H1 (cell line): ENCODE measurements at regions not wholly inside any gene's neighbourhood (a gene's known extent, or its start where the extent isn't known, plus 50 kb on each side); places are given as distances from the start of the nearest gene placed in this dataset.

Source experiments
- CTCF ChIA-PET: fragments of 300-600 bp; sonication (Branson Sonifier 250); formaldehyde crosslinking; loops from one replicate; lab custom pipeline; 2021; ENCODE audit not compliant: partially characterized antibody; lab: Charles Lee
- POLR2A ChIA-PET: fragments of 300-600 bp; sonication (Branson Sonifier 250); formaldehyde crosslinking; loops from one replicate; lab custom pipeline; 2021; ENCODE audit warnings: inconsistent platforms; ENCODE audit not compliant: partially characterized antibody; lab: Charles Lee
- DNase-seq, 2 experiments: peaks; one replicate each; pipeline versions ENCODE4 v3.0.0 to v3.0.0-alpha.2; 2010 to 2022; ENCODE audit warnings: low spot score in 2 of 2, low read depth in 1 of 2, mixed read lengths in 1 of 2
- FAIRE-seq: peaks from 2 replicates; lab custom pipeline; 2011; peaks lifted over from hg19 to GRCh38; lab: Jason Lieb, UNC
- H2AFZ ChIP-seq: 2 replicates; pipeline ENCODE4 v1.8.1; 2012; ENCODE audit warnings: low read length, inconsistent platforms
- H2AK5ac ChIP-seq: 2 replicates; pipeline ENCODE4 v1.6.1; 2013; ENCODE audit warnings: low read depth, low read length
- H2BK120ac ChIP-seq: replicated peaks from 2 replicates; pipeline ENCODE3; 2013; ENCODE audit warnings: low read depth, low read length, inconsistent platforms
- H2BK12ac ChIP-seq: 2 replicates; pipeline ENCODE4 v1.6.1; 2013; ENCODE audit warnings: low read depth, low read length
- H2BK15ac ChIP-seq: 2 replicates; pipeline ENCODE4 v1.6.1; 2013; ENCODE audit warnings: low read length
- H2BK20ac ChIP-seq: 2 replicates; pipeline ENCODE4 v1.6.1; 2013; ENCODE audit warnings: low read length
- H2BK5ac ChIP-seq: 2 replicates; pipeline ENCODE4 v1.6.1; 2013; ENCODE audit warnings: low read depth, low read length
- H3K14ac ChIP-seq: 2 replicates; pipeline ENCODE4 v1.6.1; 2013; ENCODE audit warnings: inconsistent platforms; ENCODE audit not compliant: insufficient read length
- H3K18ac ChIP-seq: 2 replicates; pipeline ENCODE4 v1.6.1; 2013; ENCODE audit warnings: low read length; ENCODE audit errors: extremely low read depth
- H3K23ac ChIP-seq: 2 replicates; pipeline ENCODE4 v1.6.1; 2013; ENCODE audit warnings: inconsistent platforms; ENCODE audit not compliant: insufficient read length
- H3K23me2 ChIP-seq: 2 replicates; pipeline ENCODE4 v1.6.1; 2013; ENCODE audit warnings: low read depth, low read length
- H3K27ac ChIP-seq: 2 replicates; pipeline ENCODE4 v1.6.1; 2011; ENCODE audit warnings: low read depth, low read length, inconsistent platforms
- H3K27me3 ChIP-seq, 4 experiments: replicated peaks in 1 of 4; 1 replicate in 1 of 4; 2 replicates in 3 of 4; pipeline versions ENCODE4 v1.6.1 to v1.8.1; 2011 to 2013; ENCODE audit warnings: low read length in 3 of 4, mild to moderate bottlenecking in 3 of 4, inconsistent platforms in 2 of 4, mixed read lengths in 2 of 4, moderate library complexity in 1 of 4; ENCODE audit not compliant: control insufficient read depth in 3 of 4, insufficient read depth in 3 of 4; ENCODE audit errors: extremely low read depth in 1 of 4
- H3K36me3 ChIP-seq, 4 experiments: 2 replicates each; pipeline versions ENCODE4 v1.6.1 to v1.8.1; 2011 to 2013; ENCODE audit warnings: mild to moderate bottlenecking in 4 of 4, low read length in 3 of 4, moderate library complexity in 2 of 4, control low read depth in 1 of 4, inconsistent platforms in 1 of 4; ENCODE audit not compliant: insufficient read depth in 4 of 4, control insufficient read depth in 2 of 4
- H3K4ac ChIP-seq: replicated peaks from 2 replicates; pipeline ENCODE3; 2013; ENCODE audit warnings: low read length, low read depth, mixed read lengths, inconsistent platforms; ENCODE audit not compliant: insufficient read length
- H3K4me1 ChIP-seq, 4 experiments: replicated peaks in 1 of 4; 1 replicate in 1 of 4; 2 replicates in 3 of 4; pipeline versions ENCODE4 v1.6.1 to v1.8.1; 2011 to 2013; ENCODE audit warnings: low read length in 3 of 4, inconsistent platforms in 2 of 4, mixed read lengths in 1 of 4; ENCODE audit not compliant: insufficient read depth in 4 of 4, control insufficient read depth in 3 of 4
- H3K4me2 ChIP-seq, 2 experiments: 2 replicates each; pipeline versions ENCODE4 v1.6.1 to v1.8.1; 2011 to 2013; ENCODE audit warnings: low read depth in 2 of 2, low read length in 2 of 2, control low read depth in 1 of 2, inconsistent platforms in 1 of 2, mild to moderate bottlenecking in 1 of 2; ENCODE audit not compliant: insufficient read depth in 1 of 2
- H3K4me3 ChIP-seq, 4 experiments: fragments of 200-600, 300-600 bp in 1 of 4; sonication (generic), shearing (Covaris generic), sonication (Bioruptor Twin) in 1 of 4; 2 replicates each; pipeline versions ENCODE4 v1.5.1 to v1.8.1; 2011 to 2016; ENCODE audit warnings: low read length in 4 of 4, low read depth in 3 of 4, control low read depth in 2 of 4, inconsistent platforms in 2 of 4, mild to moderate bottlenecking in 2 of 4, mixed read lengths in 1 of 4, moderate library complexity in 1 of 4; ENCODE audit not compliant: insufficient read depth in 2 of 4; ENCODE audit errors: extremely low read depth in 1 of 4
- H3K56ac ChIP-seq: replicated peaks from 2 replicates; pipeline ENCODE3; 2013; ENCODE audit warnings: low read depth, mild to moderate bottlenecking, mixed read lengths, low read length, inconsistent platforms; ENCODE audit not compliant: insufficient read length
- H3K79me1 ChIP-seq: 2 replicates; pipeline ENCODE4 v1.6.1; 2013; ENCODE audit warnings: low read depth, low read length, control low read depth
- H3K79me2 ChIP-seq, 2 experiments: 2 replicates each; pipeline versions ENCODE4 v1.6.1 to v1.8.1; 2012 to 2013; ENCODE audit warnings: low read length in 2 of 2, mild to moderate bottlenecking in 2 of 2, inconsistent platforms in 1 of 2; ENCODE audit not compliant: insufficient read depth in 2 of 2, control insufficient read depth in 1 of 2
- H3K9ac ChIP-seq, 4 experiments: replicated peaks in 1 of 4; 1 replicate in 1 of 4; 2 replicates in 3 of 4; pipeline versions ENCODE4 v1.6.1 to v1.8.1; 2011 to 2013; ENCODE audit warnings: low read depth in 3 of 4, low read length in 3 of 4, control low read depth in 2 of 4, mild to moderate bottlenecking in 2 of 4, moderate library complexity in 2 of 4, inconsistent platforms in 1 of 4; ENCODE audit errors: extremely low read depth in 1 of 4
- H3K9me3 ChIP-seq, 2 experiments: 2 replicates each; pipeline versions ENCODE4 v1.6.1 to v1.8.1; 2012 to 2013; ENCODE audit warnings: mild to moderate bottlenecking in 2 of 2, moderate library complexity in 2 of 2, control low read depth in 1 of 2, inconsistent platforms in 1 of 2, low read depth in 1 of 2, low read length in 1 of 2, mixed read lengths in 1 of 2; ENCODE audit not compliant: insufficient read depth in 2 of 2
- H4K20me1 ChIP-seq, 2 experiments: replicated peaks in 1 of 2; 2 replicates each; pipeline versions ENCODE3 to v1.8.1; 2011 to 2013; ENCODE audit warnings: inconsistent platforms in 2 of 2, low read length in 2 of 2, mild to moderate bottlenecking in 1 of 2; ENCODE audit not compliant: insufficient read depth in 2 of 2, control insufficient read depth in 1 of 2
- H4K5ac ChIP-seq: 2 replicates; pipeline ENCODE4 v1.6.1; 2013; ENCODE audit warnings: low read length, low read depth, mixed read lengths, inconsistent platforms; ENCODE audit not compliant: insufficient read length
- H4K8ac ChIP-seq: 2 replicates; pipeline ENCODE4 v1.8.0; 2013; ENCODE audit warnings: mild to moderate bottlenecking, moderate library complexity, low read length, inconsistent platforms; ENCODE audit not compliant: insufficient read depth; ENCODE audit errors: extremely low read depth
- H4K91ac ChIP-seq: replicated peaks from 2 replicates; pipeline ENCODE3; 2013; ENCODE audit warnings: low read length, mixed read lengths, inconsistent platforms; ENCODE audit not compliant: insufficient read length
- CREB1 ChIP-seq: IDR thresholded peaks from 2 replicates; pipeline ENCODE4 v1.6.1; 2012; ENCODE audit warnings: inconsistent platforms
- EGR1 ChIP-seq: IDR thresholded peaks from 2 replicates; pipeline ENCODE4 v1.6.1; 2011; ENCODE audit warnings: low read depth, low read length, borderline replicate concordance
- RBBP5 ChIP-seq: IDR thresholded peaks from 2 replicates; pipeline ENCODE4 v1.7.1; 2012; ENCODE audit warnings: low read depth, mild to moderate bottlenecking, inconsistent platforms, low read length, moderate library complexity, borderline replicate concordance
- TAF7 ChIP-seq: optimal IDR thresholded peaks from 2 replicates; pipeline ENCODE3; 2011; ENCODE audit warnings: low read depth, mild to moderate bottlenecking, inconsistent platforms, low read length, moderate library complexity, borderline replicate concordance
- ZNF274 ChIP-seq: IDR thresholded peaks from 2 replicates; pipeline ENCODE4 v1.7.0; 2012; ENCODE audit warnings: low read length, borderline replicate concordance; ENCODE audit errors: extremely low read depth
- WGBS, 2 experiments: shearing (Covaris generic) in 1 of 2; methylation state at CpG; one replicate each; pipeline versions ENCODE4 v1.1.6 to v1.1.7; 2013 to 2015; ENCODE audit warnings: low lambda C conversion rate in 2 of 2, mixed read lengths in 2 of 2, inconsistent platforms in 1 of 2, low coverage in 1 of 2, missing lambda C conversion rate in 1 of 2; ENCODE audit not compliant: insufficient replicate concordance in 2 of 2, insufficient coverage in 1 of 2, insufficient read length in 1 of 2; ENCODE audit errors: extremely low coverage in 1 of 2, missing lambda C conversion rate in 1 of 2; 5-methylcytosine and 5-hydroxymethylcytosine counted together

- H3K4ac ChIP-seq = no peak overlapping the region
- no peak overlapping the region for H4K8ac ChIP-seq
- no peak overlapping the region for H2BK12ac ChIP-seq
- TF ChIP-seq CREB1 (no peak), RBBP5 (no peak), ZNF274 (no peak), EGR1 (no peak), TAF7 (no peak)
- no peaks in the 10 kb centered on the region for H3K4me1 ChIP-seq
- no peaks in the 10 kb centered on the region for H3K9me3 ChIP-seq
- no peaks in the 10 kb centered on the region for H3K79me2 ChIP-seq
- no peak overlapping the region for H3K14ac ChIP-seq
- no peaks in the 10 kb centered on the region for H3K27me3 ChIP-seq
- H3K9ac ChIP-seq = no peak overlapping the region
- no peak overlapping the region for H3K4me3 ChIP-seq
- H3K56ac ChIP-seq = no peak overlapping the region
- ChIA-PET POLR2A (no interaction called here), CTCF (no interaction called here)
- H2AFZ ChIP-seq = no peak overlapping the region
- H3K18ac ChIP-seq = no peak overlapping the region
- no peak overlapping the region for H2BK20ac ChIP-seq
- no peak overlapping the region for H2BK5ac ChIP-seq
- FAIRE-seq (no peak), DNase-seq (no peak)
- no peak overlapping the region for H3K4me2 ChIP-seq
- H2BK15ac ChIP-seq = no peak overlapping the region
- no peaks in the 10 kb centered on the region; the same call in 1 of the 2 replicates for H3K23me2 ChIP-seq
- no peaks in the 10 kb centered on the region for H3K36me3 ChIP-seq
- no peak overlapping the region for H4K91ac ChIP-seq
- no peak overlapping the region for H3K27ac ChIP-seq
- no peaks in the 10 kb centered on the region for H3K79me1 ChIP-seq
- H4K20me1 ChIP-seq = no peaks in the 10 kb centered on the region
- no peak overlapping the region for H4K5ac ChIP-seq
- 90% methylated on average over 3 of the region's 3 CpGs; no CpG with 5 or more reads in 1 of the 2 experiments for WGBS, 2 experiments
- H3K23ac ChIP-seq = no peak overlapping the region
- no peak overlapping the region for H2AK5ac ChIP-seq
- no peak overlapping the region for H2BK120ac ChIP-seq
These were observed 167.4 kb upstream of the SVIL start for GRCh38 chr10:29802171-29802570.
